Liver (tissue), 8 donors: ENCODE measurements at regions not wholly inside any gene's neighbourhood (a gene's known extent, or its start where the extent isn't known, plus 50 kb on each side); places are given as distances from the start of the nearest gene placed in this dataset.

ENCODE experiments used
- DNase-seq: peaks from one replicate; pipeline ENCODE4 v3.0.0-alpha.2; 2017; ENCODE audit warnings: low spot score
- H3K27ac ChIP-seq, 2 donors: one replicate each; pipeline ENCODE4 v1.7.0; 2013; ENCODE audit warnings: inconsistent platforms in 2 of 2, low read length in 2 of 2, control low read depth in 1 of 2, low read depth in 1 of 2, mild to moderate bottlenecking in 1 of 2
- H3K27me3 ChIP-seq, 4 donors: one replicate each; pipeline versions ENCODE4 v1.6.1 to v1.7.0; 2013; ENCODE audit warnings: low read length in 3 of 4, inconsistent platforms in 1 of 4, mild to moderate bottlenecking in 1 of 4, moderate library complexity in 1 of 4; ENCODE audit not compliant: control insufficient read depth in 4 of 4, insufficient read depth in 4 of 4
- H3K36me3 ChIP-seq, 4 donors: one replicate each; pipeline versions ENCODE4 v1.6.1 to v1.7.0; 2013; ENCODE audit warnings: low read length in 3 of 4, mild to moderate bottlenecking in 3 of 4, low read depth in 1 of 4, moderate library complexity in 1 of 4; ENCODE audit not compliant: control insufficient read depth in 4 of 4, insufficient read depth in 3 of 4
- H3K4me1 ChIP-seq, 4 donors: one replicate each; pipeline versions ENCODE4 v1.6.1 to v1.7.0; 2013; ENCODE audit warnings: low read length in 3 of 4, mild to moderate bottlenecking in 3 of 4, moderate library complexity in 1 of 4; ENCODE audit not compliant: control insufficient read depth in 4 of 4, insufficient read depth in 4 of 4
- H3K4me3 ChIP-seq, 3 donors: one replicate each; pipeline versions ENCODE4 v1.6.1 to v1.7.0; 2013; ENCODE audit warnings: low read length in 3 of 3, control low read depth in 1 of 3, low read depth in 1 of 3, mild to moderate bottlenecking in 1 of 3
- H3K9ac ChIP-seq, 2 donors: one replicate each; pipeline ENCODE4 v1.7.0; 2013; ENCODE audit warnings: low read length in 2 of 2, mild to moderate bottlenecking in 2 of 2, moderate library complexity in 2 of 2, control low read depth in 1 of 2, low read depth in 1 of 2
- H3K9me3 ChIP-seq, 4 donors: one replicate each; pipeline versions ENCODE4 v1.6.1 to v1.7.0; 2013; ENCODE audit warnings: low read length in 3 of 4; ENCODE audit not compliant: control insufficient read depth in 4 of 4
- EGR1 ChIP-seq, 2 donors: IDR thresholded peaks; 2 replicates each; pipeline ENCODE4 v1.6.1; 2016 to 2018; ENCODE audit warnings: antibody characterized with exemption in 2 of 2, low read depth in 2 of 2
- FOXA1 ChIP-seq: IDR thresholded peaks from 2 replicates; pipeline ENCODE4 v1.6.1; 2016; ENCODE audit warnings: antibody characterized with exemption
- FOXA2 ChIP-seq: IDR thresholded peaks from 2 replicates; pipeline ENCODE4 v1.6.1; 2016; ENCODE audit warnings: antibody characterized with exemption
- GABPA ChIP-seq, 2 donors: IDR thresholded peaks in 1 of 2; conservative IDR thresholded peaks in 1 of 2; 2 replicates each; pipeline ENCODE4 v1.6.1; 2016; ENCODE audit warnings: antibody characterized with exemption in 2 of 2, mild to moderate bottlenecking in 1 of 2, moderate library complexity in 1 of 2
- HNF4A ChIP-seq, 2 donors: conservative IDR thresholded peaks; 2 replicates each; pipeline ENCODE4 v1.6.1; 2016; ENCODE audit warnings: antibody characterized with exemption in 2 of 2, mild to moderate bottlenecking in 2 of 2
- HNF4G ChIP-seq: IDR thresholded peaks from 2 replicates; pipeline ENCODE4 v1.6.1; 2016; ENCODE audit warnings: antibody characterized with exemption
- JUND ChIP-seq, 2 donors: IDR thresholded peaks; 2 replicates each; pipeline ENCODE4 v1.6.1; 2016; ENCODE audit warnings: antibody characterized with exemption in 2 of 2
- NR2F2 ChIP-seq: IDR thresholded peaks from 2 replicates; pipeline ENCODE4 v1.6.1; 2016; ENCODE audit warnings: antibody characterized with exemption
- RAD21 ChIP-seq, 2 donors: IDR thresholded peaks; 2 replicates each; pipeline ENCODE4 v1.6.1; 2016; ENCODE audit warnings: antibody characterized with exemption in 2 of 2, mild to moderate bottlenecking in 2 of 2
- REST ChIP-seq: IDR thresholded peaks from 2 replicates; pipeline ENCODE4 v1.6.1; 2016; ENCODE audit warnings: antibody characterized with exemption, mild to moderate bottlenecking
- RXRA ChIP-seq, 2 donors: IDR thresholded peaks; 2 replicates each; pipeline ENCODE4 v1.6.1; 2017 to 2018; ENCODE audit warnings: antibody characterized with exemption in 2 of 2, mild to moderate bottlenecking in 1 of 2
- SP1 ChIP-seq: IDR thresholded peaks from 2 replicates; pipeline ENCODE4 v1.6.1; 2018; ENCODE audit warnings: antibody characterized with exemption, mild to moderate bottlenecking
- TAF1 ChIP-seq: conservative IDR thresholded peaks from 2 replicates; pipeline ENCODE4 v1.6.1; 2016; ENCODE audit warnings: antibody characterized with exemption, mild to moderate bottlenecking
- YY1 ChIP-seq: IDR thresholded peaks from 2 replicates; pipeline ENCODE4 v1.6.1; 2016; ENCODE audit warnings: antibody characterized with exemption, mild to moderate bottlenecking
- WGBS: extraction: QIAGEN DNeasy Blood & Tissue Kit; methylation state at CpG from one replicate; pipeline ENCODE4 v1.1.7; 2013; 5-methylcytosine and 5-hydroxymethylcytosine counted together
- TF ChIP-seq, protein P1 (sequence below): fragments of 150-350 bp; IDR thresholded peaks from 2 replicates; pipeline ENCODE4 v1.5.1; 2017; ENCODE audit warnings: improper control_type of control experiment, low read depth, low read length; ENCODE audit not compliant: missing input control
- TF ChIP-seq, protein P2 (sequence below): IDR thresholded peaks from 2 replicates; pipeline ENCODE4 v1.6.1; 2016; ENCODE audit warnings: antibody characterized with exemption
- TF ChIP-seq, protein P3 (sequence below): IDR thresholded peaks from 2 replicates; pipeline ENCODE4 v1.6.1; 2016; ENCODE audit warnings: antibody characterized with exemption
- TF ChIP-seq, protein P4 (sequence below): IDR thresholded peaks from 2 replicates; pipeline ENCODE4 v1.6.1; 2016; ENCODE audit warnings: antibody characterized with exemption
- donor health status: healthy.
- donor health status: healthy.
- donor health status: healthy.
- donor health status: healthy.
- donor health status: healthy.

DNA sequence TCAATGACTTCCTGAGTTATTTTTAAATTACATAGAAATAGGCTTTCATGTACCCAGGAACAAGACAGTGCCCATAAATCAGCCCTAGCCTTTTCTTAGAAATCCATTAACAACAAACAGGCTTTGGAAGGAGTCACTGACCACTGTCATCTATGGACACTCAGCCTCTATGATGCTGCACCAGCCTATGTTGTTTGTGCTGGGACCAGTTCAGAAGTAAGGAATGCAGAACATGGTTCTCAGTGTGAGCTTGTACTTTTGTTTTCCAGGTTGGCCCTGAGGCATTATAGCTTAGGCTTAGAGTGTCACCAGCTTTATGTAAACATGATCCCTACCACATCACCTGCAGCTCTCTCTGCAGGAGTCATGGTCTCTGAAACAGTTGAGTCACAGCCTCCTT is 335.7 kb upstream of the CDH7 start:
- TF ChIP-seq, protein P1, sequence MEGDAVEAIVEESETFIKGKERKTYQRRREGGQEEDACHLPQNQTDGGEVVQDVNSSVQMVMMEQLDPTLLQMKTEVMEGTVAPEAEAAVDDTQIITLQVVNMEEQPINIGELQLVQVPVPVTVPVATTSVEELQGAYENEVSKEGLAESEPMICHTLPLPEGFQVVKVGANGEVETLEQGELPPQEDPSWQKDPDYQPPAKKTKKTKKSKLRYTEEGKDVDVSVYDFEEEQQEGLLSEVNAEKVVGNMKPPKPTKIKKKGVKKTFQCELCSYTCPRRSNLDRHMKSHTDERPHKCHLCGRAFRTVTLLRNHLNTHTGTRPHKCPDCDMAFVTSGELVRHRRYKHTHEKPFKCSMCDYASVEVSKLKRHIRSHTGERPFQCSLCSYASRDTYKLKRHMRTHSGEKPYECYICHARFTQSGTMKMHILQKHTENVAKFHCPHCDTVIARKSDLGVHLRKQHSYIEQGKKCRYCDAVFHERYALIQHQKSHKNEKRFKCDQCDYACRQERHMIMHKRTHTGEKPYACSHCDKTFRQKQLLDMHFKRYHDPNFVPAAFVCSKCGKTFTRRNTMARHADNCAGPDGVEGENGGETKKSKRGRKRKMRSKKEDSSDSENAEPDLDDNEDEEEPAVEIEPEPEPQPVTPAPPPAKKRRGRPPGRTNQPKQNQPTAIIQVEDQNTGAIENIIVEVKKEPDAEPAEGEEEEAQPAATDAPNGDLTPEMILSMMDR: no peak
- TF ChIP-seq, protein P2, sequence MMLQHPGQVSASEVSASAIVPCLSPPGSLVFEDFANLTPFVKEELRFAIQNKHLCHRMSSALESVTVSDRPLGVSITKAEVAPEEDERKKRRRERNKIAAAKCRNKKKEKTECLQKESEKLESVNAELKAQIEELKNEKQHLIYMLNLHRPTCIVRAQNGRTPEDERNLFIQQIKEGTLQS: no peak
- no peaks in the 10 kb centered on the region for H3K27me3 ChIP-seq
- no peak overlapping the region for H3K4me3 ChIP-seq
- no peaks in the 10 kb centered on the region for H3K36me3 ChIP-seq
- no peak for DNase-seq
- H3K27ac ChIP-seq: no peak overlapping the region
- H3K9ac ChIP-seq: no peak overlapping the region
- no peaks in the 10 kb centered on the region for H3K4me1 ChIP-seq
- no peaks in the 10 kb centered on the region for H3K9me3 ChIP-seq

GRCh38 chr18:65414501-65414900 is 336.3 kb upstream of the CDH7 start:
- H3K9ac ChIP-seq: no peak overlapping the region
- TF ChIP-seq JUND (IDR thresholded peaks at IDR 0.05) (no peak), TAF1 (no peak), NR2F2 (no peak), REST (no peak), HNF4A (conservative IDR thresholded peaks at IDR 0.05) (no peak), SP1 (no peak), FOXA1 (no peak), FOXA2 (no peak), GABPA (IDR thresholded peaks at IDR 0.05 in 1 of 2, conservative IDR thresholded peaks at IDR 0.05 in 1 of 2) (no peak), HNF4G (no peak), RAD21 (IDR thresholded peaks at IDR 0.05) (no peak), RXRA (IDR thresholded peaks at IDR 0.05) (no peak), YY1 (no peak), EGR1 (IDR thresholded peaks at IDR 0.05; ENCODE audit: low read depth in 2 of 2) (no peak)
- TF ChIP-seq, protein P1: no peak
- TF ChIP-seq, protein P2: no peak
- TF ChIP-seq, protein P3, sequence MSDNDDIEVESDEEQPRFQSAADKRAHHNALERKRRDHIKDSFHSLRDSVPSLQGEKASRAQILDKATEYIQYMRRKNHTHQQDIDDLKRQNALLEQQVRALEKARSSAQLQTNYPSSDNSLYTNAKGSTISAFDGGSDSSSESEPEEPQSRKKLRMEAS: no peak
- TF ChIP-seq, protein P4, sequence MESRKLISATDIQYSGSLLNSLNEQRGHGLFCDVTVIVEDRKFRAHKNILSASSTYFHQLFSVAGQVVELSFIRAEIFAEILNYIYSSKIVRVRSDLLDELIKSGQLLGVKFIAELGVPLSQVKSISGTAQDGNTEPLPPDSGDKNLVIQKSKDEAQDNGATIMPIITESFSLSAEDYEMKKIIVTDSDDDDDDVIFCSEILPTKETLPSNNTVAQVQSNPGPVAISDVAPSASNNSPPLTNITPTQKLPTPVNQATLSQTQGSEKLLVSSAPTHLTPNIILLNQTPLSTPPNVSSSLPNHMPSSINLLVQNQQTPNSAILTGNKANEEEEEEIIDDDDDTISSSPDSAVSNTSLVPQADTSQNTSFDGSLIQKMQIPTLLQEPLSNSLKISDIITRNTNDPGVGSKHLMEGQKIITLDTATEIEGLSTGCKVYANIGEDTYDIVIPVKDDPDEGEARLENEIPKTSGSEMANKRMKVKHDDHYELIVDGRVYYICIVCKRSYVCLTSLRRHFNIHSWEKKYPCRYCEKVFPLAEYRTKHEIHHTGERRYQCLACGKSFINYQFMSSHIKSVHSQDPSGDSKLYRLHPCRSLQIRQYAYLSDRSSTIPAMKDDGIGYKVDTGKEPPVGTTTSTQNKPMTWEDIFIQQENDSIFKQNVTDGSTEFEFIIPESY: no peak
- WGBS: 34% methylated on average over 1 of the region's 1 CpG
- no peaks in the 10 kb centered on the region for H3K9me3 ChIP-seq
- no peaks in the 10 kb centered on the region for H3K4me1 ChIP-seq
- H3K27ac ChIP-seq: no peak overlapping the region
- H3K27me3 ChIP-seq: no peaks in the 10 kb centered on the region
- DNase-seq: no peak
- no peaks in the 10 kb centered on the region for H3K36me3 ChIP-seq
- H3K4me3 ChIP-seq: no peak overlapping the region
